ENCODE measurements at regions not wholly inside any gene's neighbourhood (a gene's known extent, or its start where the extent isn't known, plus 50 kb on each side); places are given as distances from the start of the nearest gene placed in this dataset.
"Not testable (repeated sequence)": the region's sequence is repeated elsewhere in the genome, so short reads cannot be mapped to it uniquely, and the experiment has no call there.

GRCh38 chr5:79924936-79925893 is 65.8 kb downstream of the MTX3 start:
- peak; percentile 9 for DNase-seq

- DNase-seq, result no peak
These were observed 67.6 kb downstream of the MTX3 start for GRCh38 chr5:79923431-79923830.

- no peak for DNase-seq
These were observed 68.4 kb downstream of the MTX3 start for GRCh38 chr5:79922626-79923025.

GRCh38 chr5:79907452-79907851 is 83.6 kb downstream of the MTX3 start:
- DNase-seq, result not testable (repeated sequence)

GRCh38 chr5:79902571-79902970 is 88.5 kb downstream of the MTX3 start:
- DNase-seq, result not testable (repeated sequence)

GRCh38 chr5:79901631-79902030 is 89.4 kb downstream of the MTX3 start:
- DNase-seq, result no peak

- DNase-seq, result no peak
These were observed 92.5 kb downstream of the MTX3 start for GRCh38 chr5:79898611-79899010.

- DNase-seq, result no peak
These were observed 97.1 kb downstream of the MTX3 start for GRCh38 chr5:79893976-79894375.

GRCh38 chr5:79893485-79893884 is 97.6 kb downstream of the MTX3 start:
- DNase-seq, result no peak

- no peak for DNase-seq
These were observed 100.2 kb downstream of the MTX3 start for GRCh38 chr5:79890930-79891249.

GRCh38 chr5:79890119-79890929 is 100.7 kb downstream of the MTX3 start:
- DNase-seq, result no peak

- no peak for DNase-seq
These were observed 102.4 kb downstream of the MTX3 start for GRCh38 chr5:79888643-79889042.

- no peak for DNase-seq
These were observed 104.0 kb downstream of the MTX3 start for GRCh38 chr5:79886925-79887655.

- no peak for DNase-seq
These were observed 104.6 kb downstream of the MTX3 start for GRCh38 chr5:79886456-79886855.

- not testable (repeated sequence) for DNase-seq
These were observed 111.2 kb downstream of the MTX3 start for GRCh38 chr5:79879880-79880279.

GRCh38 chr5:79878721-79879336 is 112.2 kb downstream of the MTX3 start:
- DNase-seq, result peak; percentile 20

- no peak for DNase-seq
These were observed 112.9 kb downstream of the MTX3 start for GRCh38 chr5:79878136-79878679.

GRCh38 chr5:79876456-79876855 is 114.6 kb downstream of the MTX3 start:
- DNase-seq, result no peak

GRCh38 chr5:79875230-79875629 is 115.8 kb downstream of the MTX3 start:
- no peak for DNase-seq

GRCh38 chr5:79873187-79873586 is 117.9 kb downstream of the MTX3 start:
- no peak for DNase-seq

GRCh38 chr5:79872291-79872690 is 118.8 kb downstream of the MTX3 start:
- no peak for DNase-seq

GRCh38 chr5:79871364-79872120 is 119.5 kb downstream of the MTX3 start:
- no peak for DNase-seq
